Neural cell (in vitro differentiated cells): ENCODE measurements at regions not wholly inside any gene's neighbourhood (a gene's known extent, or its start where the extent isn't known, plus 50 kb on each side); places are given as distances from the start of the nearest gene placed in this dataset.

Experiments used
- H2AFZ ChIP-seq: fragments of 200-600, 300-800 bp; sonication (generic), shearing (Covaris generic); 2 replicates; pipeline ENCODE4 v1.6.0; 2014; ENCODE audit warnings: low read depth, mild to moderate bottlenecking, antibody characterized with exemption, low read length, moderate library complexity
- H3F3A ChIP-seq: fragments of 200-600 bp; shearing (Covaris generic); 2 replicates; pipeline ENCODE4 v1.6.1; 2016; ENCODE audit warnings: mild to moderate bottlenecking, moderate library complexity, mixed read lengths, antibody characterized with exemption, low read length; ENCODE audit not compliant: insufficient read depth, poor library complexity, severe bottlenecking
- H3K27ac ChIP-seq: fragments of 200-600, 300-800 bp; sonication (generic), shearing (Covaris generic); 2 replicates; pipeline ENCODE4 v1.5.1; 2014; ENCODE audit warnings: mild to moderate bottlenecking, low read length, moderate library complexity
- H3K27me3 ChIP-seq: fragments of 300-800, 200-600 bp; sonication (generic), shearing (Covaris generic); 2 replicates; pipeline ENCODE4 v1.6.0; 2014; ENCODE audit warnings: mild to moderate bottlenecking, low read depth, low read length, moderate library complexity; ENCODE audit not compliant: insufficient read depth
- H3K36me3 ChIP-seq: fragments of 300-800, 200-600 bp; sonication (generic), shearing (Covaris generic); 2 replicates; pipeline ENCODE4 v1.5.1; 2014; ENCODE audit warnings: mild to moderate bottlenecking, antibody characterized with exemption, low read length, moderate library complexity; ENCODE audit not compliant: insufficient read depth
- H3K4me2 ChIP-seq: fragments of 300-800, 200-600 bp; sonication (generic), shearing (Covaris generic); 2 replicates; pipeline ENCODE4 v1.6.0; 2014; ENCODE audit warnings: mild to moderate bottlenecking, low read length
- H3K4me3 ChIP-seq: fragments of 300-800, 200-600 bp; sonication (generic), shearing (Covaris generic); 2 replicates; pipeline ENCODE4 v1.5.1; 2014; ENCODE audit warnings: mild to moderate bottlenecking, low read length, moderate library complexity
- H3K79me2 ChIP-seq: fragments of 200-600 bp; shearing (Covaris generic); replicated peaks from 2 replicates; pipeline ENCODE4 v1.6.0; 2014; ENCODE audit warnings: mild to moderate bottlenecking, low read length, moderate library complexity; ENCODE audit not compliant: insufficient read depth
- H3K9ac ChIP-seq: fragments of 300-800, 200-600 bp; sonication (generic), shearing (Covaris generic); 2 replicates; pipeline ENCODE4 v1.6.1; 2016; ENCODE audit warnings: mild to moderate bottlenecking, low read length, mixed read lengths
- H3K9me2 ChIP-seq: fragments of 200-600 bp; shearing (Covaris generic); 2 replicates; pipeline ENCODE4 v1.6.1; 2016; ENCODE audit warnings: mild to moderate bottlenecking, low read length, mixed read lengths; ENCODE audit not compliant: insufficient read depth
- H3K9me3 ChIP-seq: fragments of 200-600, 300-800 bp; sonication (generic), shearing (Covaris generic); 2 replicates; pipeline ENCODE4 v1.6.1; 2016; ENCODE audit warnings: mild to moderate bottlenecking, mixed run types, low read length, moderate library complexity, mixed read lengths
- H4K20me1 ChIP-seq: fragments of 200-600 bp; shearing (Covaris generic); 2 replicates; pipeline ENCODE4 v1.6.1; 2016; ENCODE audit warnings: mild to moderate bottlenecking, mixed run types; ENCODE audit not compliant: insufficient read depth
- CTCF ChIP-seq: fragments of 450-650 bp; IDR thresholded peaks from 2 replicates; pipeline ENCODE4 v1.5.1; 2014; ENCODE audit warnings: antibody characterized with exemption, mild to moderate bottlenecking, moderate library complexity; ENCODE audit not compliant: poor library complexity, severe bottlenecking
- EP300 ChIP-seq: fragments of 450-650 bp; conservative IDR thresholded peaks from 2 replicates; pipeline ENCODE4 v1.6.1; 2014; ENCODE audit warnings: antibody characterized with exemption, mild to moderate bottlenecking, moderate library complexity; ENCODE audit not compliant: poor library complexity, severe bottlenecking
- EZH2 ChIP-seq: fragments of 200-600, 300-800 bp; shearing (Covaris generic), sonication (generic); IDR thresholded peaks from 2 replicates; pipeline ENCODE4 v1.6.1; 2014; ENCODE audit warnings: antibody characterized with exemption, low read length, borderline replicate concordance, mild to moderate bottlenecking; ENCODE audit not compliant: insufficient read depth, poor library complexity, severe bottlenecking
- MXI1 ChIP-seq: fragments of 450-650 bp; conservative IDR thresholded peaks from 2 replicates; pipeline ENCODE4 v1.6.1; 2014; ENCODE audit warnings: antibody characterized with exemption, mild to moderate bottlenecking; ENCODE audit not compliant: poor library complexity, severe bottlenecking
- POLR2AphosphoS5 ChIP-seq: IDR thresholded peaks from 2 replicates; pipeline ENCODE4 v1.6.1; 2012
- RAD21 ChIP-seq: fragments of 450-650 bp; conservative IDR thresholded peaks from 2 replicates; pipeline ENCODE4 v1.6.1; 2014; ENCODE audit warnings: antibody characterized with exemption, mild to moderate bottlenecking, moderate library complexity
- SMC3 ChIP-seq: fragments of 450-650 bp; conservative IDR thresholded peaks from 2 replicates; pipeline ENCODE4 v1.6.1; 2014; ENCODE audit warnings: antibody characterized with exemption, mild to moderate bottlenecking, moderate library complexity; ENCODE audit not compliant: poor library complexity
- TAF1 ChIP-seq: IDR thresholded peaks from 2 replicates; pipeline ENCODE4 v1.6.1; 2012; ENCODE audit warnings: low read depth
- TF ChIP-seq, protein P1 (sequence below): IDR thresholded peaks from 2 replicates; pipeline ENCODE4 v1.6.1; 2012; ENCODE audit warnings: borderline replicate concordance

DNA sequence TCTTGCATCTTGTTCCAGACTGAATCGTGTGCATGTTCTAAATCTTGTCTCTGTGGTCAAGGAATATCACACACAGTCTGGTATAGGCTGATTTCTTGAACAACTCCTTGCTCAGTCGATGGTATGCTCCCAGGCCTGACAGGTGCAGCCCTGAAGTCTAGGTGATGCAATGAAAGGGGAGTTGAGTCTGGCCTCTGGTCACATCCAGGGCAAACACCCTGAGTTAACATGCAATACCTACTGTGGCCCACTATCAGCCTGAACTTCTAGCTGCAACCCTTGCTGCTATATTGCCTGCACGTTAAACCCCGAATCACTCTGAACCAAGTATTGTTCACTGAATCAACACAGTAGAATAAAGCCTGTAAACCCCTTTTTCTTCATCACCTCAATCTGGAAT, 303.4 kb downstream of the USP25 start:
- Histone ChIP-seq H3K27me3 (no peaks in the 10 kb centered on the region), H3K9ac (no peak overlapping the region), H2AFZ (no peak overlapping the region), H3F3A (no peaks in the 10 kb centered on the region), H3K79me2 (no peaks in the 10 kb centered on the region), H3K9me2 (no peaks in the 10 kb centered on the region), H3K9me3 (no peaks in the 10 kb centered on the region), H3K4me3 (no peak overlapping the region), H3K36me3 (no peaks in the 10 kb centered on the region), H4K20me1 (no peaks in the 10 kb centered on the region), H3K27ac (no peak overlapping the region), H3K4me2 (no peak overlapping the region)
- TF ChIP-seq POLR2AphosphoS5: no peak

DNA sequence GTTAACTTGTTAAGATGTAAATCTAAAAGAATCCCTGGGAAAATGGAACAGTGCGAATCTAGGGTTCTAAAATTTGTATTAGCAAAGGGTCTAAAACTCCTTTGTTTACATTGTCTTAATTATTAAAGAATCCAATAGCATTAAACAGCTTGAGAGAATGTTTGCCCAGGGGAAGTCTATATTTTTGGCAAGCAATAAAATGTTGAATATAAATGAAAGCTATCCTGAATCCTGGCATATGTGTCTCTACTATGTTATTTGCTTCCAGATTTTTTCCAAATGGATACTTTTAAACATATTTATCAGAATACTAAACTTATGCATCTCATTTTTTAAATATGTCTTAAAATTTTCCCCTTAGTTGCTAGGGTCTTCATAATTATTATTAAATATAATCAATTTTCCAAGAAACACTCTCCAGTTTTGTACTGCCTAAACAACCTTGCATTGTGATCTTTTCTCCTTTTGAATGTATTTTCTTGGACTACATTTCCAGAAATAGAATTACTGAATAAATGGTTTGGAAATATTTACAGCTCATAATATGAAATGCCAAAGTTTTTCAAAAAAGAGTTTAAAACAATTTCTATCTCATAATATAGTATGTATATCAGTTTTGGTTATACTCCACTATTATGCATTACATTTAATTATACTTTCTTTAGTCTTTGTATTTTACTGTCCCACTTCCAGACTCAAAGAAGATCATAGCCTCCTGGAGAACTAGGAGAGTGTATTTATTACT, 304.8 kb downstream of the USP25 start:
- Histone ChIP-seq H3K9me2 (no peaks in the 10 kb centered on the region), H3K27ac (no peak overlapping the region), H3K36me3 (no peaks in the 10 kb centered on the region), H3K4me2 (no peak overlapping the region), H3F3A (no peaks in the 10 kb centered on the region), H3K9ac (no peak overlapping the region), H3K79me2 (no peaks in the 10 kb centered on the region), H3K4me3 (no peak overlapping the region), H3K27me3 (no peaks in the 10 kb centered on the region), H4K20me1 (no peaks in the 10 kb centered on the region), H2AFZ (no peak overlapping the region), H3K9me3 (no peaks in the 10 kb centered on the region)
- no peak for TF ChIP-seq EP300
- TF ChIP-seq SMC3: no peak
- TF ChIP-seq TAF1: no peak
- TF ChIP-seq EZH2: no peak
- no peak for TF ChIP-seq CTCF

- Histone ChIP-seq H3K27me3 (no peaks in the 10 kb centered on the region), H4K20me1 (no peaks in the 10 kb centered on the region), H3K9me2 (no peaks in the 10 kb centered on the region), H3K36me3 (no peaks in the 10 kb centered on the region), H3K9me3 (no peaks in the 10 kb centered on the region), H3F3A (no peaks in the 10 kb centered on the region), H3K9ac (no peak overlapping the region), H3K4me2 (no peak overlapping the region), H3K79me2 (no peaks in the 10 kb centered on the region), H2AFZ (no peak overlapping the region), H3K27ac (no peak overlapping the region), H3K4me3 (no peak overlapping the region)
- no peak for TF ChIP-seq RAD21
- TF ChIP-seq EP300: no peak
- no peak for TF ChIP-seq EZH2
- TF ChIP-seq POLR2AphosphoS5: no peak
- TF ChIP-seq MXI1: no peak
- TF ChIP-seq, protein P1, sequence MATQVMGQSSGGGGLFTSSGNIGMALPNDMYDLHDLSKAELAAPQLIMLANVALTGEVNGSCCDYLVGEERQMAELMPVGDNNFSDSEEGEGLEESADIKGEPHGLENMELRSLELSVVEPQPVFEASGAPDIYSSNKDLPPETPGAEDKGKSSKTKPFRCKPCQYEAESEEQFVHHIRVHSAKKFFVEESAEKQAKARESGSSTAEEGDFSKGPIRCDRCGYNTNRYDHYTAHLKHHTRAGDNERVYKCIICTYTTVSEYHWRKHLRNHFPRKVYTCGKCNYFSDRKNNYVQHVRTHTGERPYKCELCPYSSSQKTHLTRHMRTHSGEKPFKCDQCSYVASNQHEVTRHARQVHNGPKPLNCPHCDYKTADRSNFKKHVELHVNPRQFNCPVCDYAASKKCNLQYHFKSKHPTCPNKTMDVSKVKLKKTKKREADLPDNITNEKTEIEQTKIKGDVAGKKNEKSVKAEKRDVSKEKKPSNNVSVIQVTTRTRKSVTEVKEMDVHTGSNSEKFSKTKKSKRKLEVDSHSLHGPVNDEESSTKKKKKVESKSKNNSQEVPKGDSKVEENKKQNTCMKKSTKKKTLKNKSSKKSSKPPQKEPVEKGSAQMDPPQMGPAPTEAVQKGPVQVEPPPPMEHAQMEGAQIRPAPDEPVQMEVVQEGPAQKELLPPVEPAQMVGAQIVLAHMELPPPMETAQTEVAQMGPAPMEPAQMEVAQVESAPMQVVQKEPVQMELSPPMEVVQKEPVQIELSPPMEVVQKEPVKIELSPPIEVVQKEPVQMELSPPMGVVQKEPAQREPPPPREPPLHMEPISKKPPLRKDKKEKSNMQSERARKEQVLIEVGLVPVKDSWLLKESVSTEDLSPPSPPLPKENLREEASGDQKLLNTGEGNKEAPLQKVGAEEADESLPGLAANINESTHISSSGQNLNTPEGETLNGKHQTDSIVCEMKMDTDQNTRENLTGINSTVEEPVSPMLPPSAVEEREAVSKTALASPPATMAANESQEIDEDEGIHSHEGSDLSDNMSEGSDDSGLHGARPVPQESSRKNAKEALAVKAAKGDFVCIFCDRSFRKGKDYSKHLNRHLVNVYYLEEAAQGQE: no peak
- no peak for TF ChIP-seq TAF1
- TF ChIP-seq SMC3: no peak
- no peak for TF ChIP-seq CTCF
Observed at GRCh38 chr21:16037421-16037955, 307.7 kb downstream of the USP25 start.
